HepG2 (cell line): ENCODE measurements at regions not wholly inside any gene's neighbourhood (a gene's known extent, or its start where the extent isn't known, plus 50 kb on each side); places are given as distances from the start of the nearest gene placed in this dataset.

Source experiments
- AHDC1 ChIP-seq: sonication (generic); formaldehyde crosslinking; IDR thresholded peaks from 2 replicates; pipeline ENCODE4 v1.5.1; 2020; ENCODE audit warnings: mild to moderate bottlenecking, missing genetic modification reagents, borderline replicate concordance
- EED ChIP-seq: sonication (generic); formaldehyde crosslinking; IDR thresholded peaks from 2 replicates; pipeline ENCODE4 v1.5.0; 2020; ENCODE audit warnings: mild to moderate bottlenecking, missing genetic modification reagents
- GATA4 ChIP-seq: sonication (generic); IDR thresholded peaks from 2 replicates; pipeline ENCODE4 v1.6.1; 2016; ENCODE audit warnings: antibody characterized with exemption, low read depth, borderline replicate concordance
- HMG20B ChIP-seq: conservative IDR thresholded peaks from 2 replicates; pipeline ENCODE4 v1.6.1; 2016; ENCODE audit warnings: missing genetic modification reagents, missing compliant biosample characterization
- HOMEZ ChIP-seq: IDR thresholded peaks from 2 replicates; pipeline ENCODE4 v1.6.1; 2016; ENCODE audit warnings: low read depth
- KLF15 ChIP-seq: sonication (generic); formaldehyde crosslinking; IDR thresholded peaks from 2 replicates; pipeline ENCODE4 v1.8.1; 2023; ENCODE audit warnings: borderline replicate concordance, mild to moderate bottlenecking, inconsistent platforms, missing genetic modification reagents, mixed read lengths
- KMT2B ChIP-seq: IDR thresholded peaks from 2 replicates; pipeline ENCODE4 v1.6.1; 2016; ENCODE audit warnings: missing genetic modification reagents, missing compliant biosample characterization
- NFYC ChIP-seq: IDR thresholded peaks from 2 replicates; pipeline ENCODE4 v1.6.1; 2016; ENCODE audit warnings: missing genetic modification reagents, missing compliant biosample characterization
- PRPF4 ChIP-seq: fragments of 200-400 bp; formaldehyde crosslinking; IDR thresholded peaks from 2 replicates; pipeline ENCODE4 v1.6.1; 2016; ENCODE audit warnings: low read length, low read depth; ENCODE audit not compliant: poor library complexity, severe bottlenecking
- RNF2 ChIP-seq: fragments of 450-650 bp; conservative IDR thresholded peaks from 2 replicates; pipeline ENCODE4 v1.6.1; 2016; ENCODE audit warnings: low read depth
- SATB2 ChIP-seq: sonication (generic); formaldehyde crosslinking; IDR thresholded peaks from 2 replicates; pipeline ENCODE4 v1.5.0; 2020; ENCODE audit warnings: missing genetic modification reagents
- ZHX2 ChIP-seq, 2 experiments: sonication (generic) in 1 of 2; formaldehyde crosslinking in 1 of 2; IDR thresholded peaks; 2 replicates each; pipeline versions ENCODE4 v1.6.1 to v1.9.0; 2014 to 2022; ENCODE audit warnings: antibody characterized with exemption in 1 of 2, borderline replicate concordance in 1 of 2, inconsistent platforms in 1 of 2, low read depth in 1 of 2, missing genetic modification reagents in 1 of 2
- ZNF597 ChIP-seq: sonication (generic); formaldehyde crosslinking; IDR thresholded peaks from 2 replicates; pipeline ENCODE4 v1.5.0; 2020; ENCODE audit warnings: missing genetic modification reagents
- ZNF629 ChIP-seq: sonication (generic); formaldehyde crosslinking; conservative IDR thresholded peaks from 2 replicates; pipeline ENCODE4 v1.5.0; 2020; ENCODE audit warnings: missing genetic modification reagents

GRCh38 chr17:13952009-13952750 lies 117.1 kb upstream of the COX10 start (continued):
- TF ChIP-seq ZNF629, result 0 out of 2 replicates have a peak, but pooled peaks have one; percentile 6
- TF ChIP-seq KMT2B (CRISPR knock-in tag), result 0 out of 2 replicates have a peak, but pooled peaks have one; percentile 33
- no peak for TF ChIP-seq PRPF4
- peak; percentile 85 for TF ChIP-seq HMG20B (CRISPR knock-in tag)
- no peak for TF ChIP-seq SATB2
- 0 out of 2 replicates have a peak, but pooled peaks have one; percentile 17 for TF ChIP-seq NFYC (CRISPR knock-in tag)
- no peak for TF ChIP-seq EED
- TF ChIP-seq RNF2, result no peak
- peak; percentile 65; the same call in 1 of the 2 replicates for TF ChIP-seq HOMEZ (CRISPR knock-in tag)
- no peak for TF ChIP-seq ZNF597 (CRISPR knock-in tag)
- TF ChIP-seq ZHX2 (IDR thresholded peaks at IDR 0.05; ENCODE audit: low read depth), result no peak; the same call in 1 of the 2 replicates
- TF ChIP-seq ZHX2 (CRISPR knock-in tag; IDR thresholded peaks at IDR 0.05; ENCODE audit: borderline replicate concordance), result no peak; the same call in 1 of the 2 replicates
- no peak for TF ChIP-seq KLF15 (CRISPR knock-in tag)
- peak; percentile 80 for TF ChIP-seq GATA4
- peak; percentile 99 for TF ChIP-seq AHDC1 (CRISPR knock-in tag)
